GM19452 (cell line): ENCODE measurements at regions not wholly inside any gene's neighbourhood (a gene's known extent, or its start where the extent isn't known, plus 50 kb on each side); places are given as distances from the start of the nearest gene placed in this dataset.
"Not testable (repeated sequence)": the region's sequence is repeated elsewhere in the genome, so short reads cannot be mapped to it uniquely, and the experiment has no call there.

Experiments used
- ATAC-seq: cut with Tn5 transposase; IDR thresholded peaks from one replicate; pipeline ENCODE4 v1.9.1; 2021; ENCODE audit not compliant: unreplicated experiment

DNA sequence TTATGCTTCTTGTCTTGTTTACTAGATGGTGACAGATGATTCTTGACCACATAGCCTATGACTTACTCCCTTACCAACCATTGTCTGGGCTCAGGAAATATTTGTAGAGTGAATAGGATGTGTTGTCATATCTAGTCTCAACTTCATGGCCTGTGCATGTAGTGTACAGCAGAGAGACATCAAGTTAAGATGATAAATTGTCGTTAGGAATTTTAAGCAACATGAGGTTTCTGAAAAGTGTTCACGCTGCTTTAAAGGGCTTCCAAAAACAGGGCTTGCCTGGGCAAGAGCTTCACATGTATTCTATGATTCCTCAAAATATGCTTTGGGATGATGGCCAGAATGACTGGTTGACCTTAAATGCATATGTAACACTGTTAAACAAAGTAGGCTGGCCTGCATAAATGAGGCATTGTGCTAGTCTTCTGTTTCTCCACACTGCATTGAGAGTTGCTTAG, 424.0 kb downstream of the RND3 start:
- no peak for ATAC-seq

DNA sequence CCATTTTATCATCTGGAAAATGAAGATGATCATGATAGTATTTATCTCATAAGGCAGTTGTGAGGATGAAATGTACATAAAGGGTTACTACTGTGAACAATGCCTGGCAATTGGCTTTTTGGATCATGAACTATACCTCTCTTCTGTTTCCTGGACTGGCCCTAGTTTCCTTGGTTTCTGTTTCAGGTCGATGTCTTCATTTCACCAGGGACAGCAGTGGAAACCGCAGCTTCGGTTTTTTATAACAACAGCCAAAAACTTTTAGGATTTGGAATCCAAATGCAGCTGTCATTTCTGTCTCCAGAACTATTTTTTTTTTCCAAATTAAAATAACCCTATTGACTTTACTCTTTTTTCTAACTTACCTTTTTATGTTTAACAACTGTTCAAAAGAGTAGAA, 425.1 kb downstream of the RND3 start:
- no peak for ATAC-seq

GRCh38 chr2:150060341-150060740, 427.1 kb downstream of the RND3 start:
- no peak for ATAC-seq

GRCh38 chr2:150059676-150060075, 427.8 kb downstream of the RND3 start:
- not testable (repeated sequence) for ATAC-seq

DNA sequence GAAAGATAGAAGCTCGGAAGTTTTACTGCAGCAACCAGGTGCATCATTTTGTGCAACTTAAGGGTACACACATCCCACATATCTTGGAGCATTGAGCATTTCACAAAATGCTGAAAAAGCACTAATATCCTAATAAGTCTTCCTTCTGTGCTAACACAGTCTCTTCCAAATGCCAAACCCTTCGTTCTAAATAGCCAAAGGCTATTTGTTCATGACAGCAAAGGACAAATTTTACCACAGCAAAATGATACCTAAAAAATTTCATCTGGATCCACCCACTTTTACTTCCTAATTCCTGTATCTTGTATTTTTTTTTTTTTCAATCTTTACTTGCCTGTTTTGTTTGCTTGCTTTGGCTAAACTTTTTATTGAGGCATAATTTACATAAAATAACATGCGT, 435.0 kb downstream of the RND3 start:
- ATAC-seq: no peak

DNA sequence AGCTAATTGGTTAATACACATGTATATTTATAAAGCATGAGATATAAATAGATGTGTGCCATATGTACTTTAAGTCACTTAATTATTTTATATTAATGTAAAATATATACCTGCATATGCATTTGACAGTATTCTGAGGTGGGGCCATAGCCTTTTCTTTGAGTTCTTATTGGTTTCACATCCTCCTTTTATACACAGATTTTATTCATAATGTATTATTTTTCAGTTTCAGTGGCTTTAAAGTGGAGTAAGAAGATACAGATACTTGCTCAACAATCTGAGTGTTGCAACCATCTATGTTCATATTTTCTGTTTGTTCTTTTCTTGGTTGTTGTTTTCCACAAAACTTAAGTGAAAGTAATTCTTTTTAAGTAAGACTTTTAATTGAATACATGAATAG, 436.5 kb downstream of the RND3 start:
- ATAC-seq: no peak

- ATAC-seq: no peak
Observed at GRCh38 chr2:150050036-150050435, 437.4 kb downstream of the RND3 start.

- no peak for ATAC-seq
Observed at GRCh38 chr2:150047620-150048222, 439.7 kb downstream of the RND3 start.

GRCh38 chr2:150046810-150047209, 440.7 kb downstream of the RND3 start:
- ATAC-seq: no peak

GRCh38 chr2:150046211-150046610, 441.3 kb downstream of the RND3 start:
- no peak for ATAC-seq

DNA sequence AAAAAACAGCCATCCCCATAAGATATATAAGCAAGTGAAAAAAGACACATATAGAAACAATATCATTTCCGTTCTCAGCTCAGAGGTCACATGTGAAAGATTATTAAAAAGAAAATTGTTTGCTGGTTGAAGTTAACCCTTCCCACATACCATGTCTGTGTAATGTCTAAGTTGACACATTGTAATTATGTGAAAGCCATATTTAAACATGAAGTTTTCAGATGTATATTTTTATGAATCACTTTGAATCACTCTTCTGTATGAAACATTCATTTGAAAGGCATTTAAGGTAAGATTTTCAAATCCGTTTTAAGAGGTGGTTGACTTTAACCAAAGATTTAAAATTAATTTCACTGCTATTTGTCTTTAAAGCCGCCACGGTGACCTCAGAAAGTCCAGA, 441.9 kb downstream of the RND3 start:
- no peak for ATAC-seq

GRCh38 chr2:150043172-150043500, 444.3 kb downstream of the RND3 start:
- no peak for ATAC-seq

DNA sequence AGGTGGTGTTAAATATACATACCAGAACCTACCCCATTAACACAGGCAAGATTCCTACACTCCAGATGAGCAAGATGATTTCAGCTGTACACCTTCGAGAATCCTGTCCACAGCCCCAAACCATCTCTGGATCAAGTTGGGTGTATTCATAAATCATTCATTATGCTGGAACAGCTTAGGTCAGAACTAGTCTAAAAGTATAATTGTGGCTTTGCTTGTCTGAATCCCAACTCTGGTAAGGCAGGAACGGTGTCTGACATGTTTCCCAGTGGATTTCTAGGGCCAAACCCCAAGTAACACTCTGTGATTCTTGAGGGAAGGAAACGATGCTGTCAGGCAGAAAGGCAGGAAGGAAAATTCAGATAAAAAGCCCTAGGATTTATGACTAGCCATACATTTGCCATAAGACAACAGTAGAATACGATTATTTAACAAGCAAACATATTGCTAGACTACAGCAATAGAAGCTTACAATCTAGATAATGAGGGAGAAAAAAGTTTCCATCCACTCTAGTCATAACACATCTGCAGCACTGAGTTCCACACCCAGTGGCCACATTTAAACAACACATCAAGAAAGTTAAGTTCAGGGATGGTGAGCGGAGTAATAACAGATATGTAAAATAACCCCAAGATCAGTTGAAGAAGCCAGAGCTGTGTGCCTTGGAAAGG, 444.8 kb downstream of the RND3 start:
- ATAC-seq: no peak

- ATAC-seq: no peak
Observed at GRCh38 chr2:150041722-150042425, 445.6 kb downstream of the RND3 start.

GRCh38 chr2:150036622-150037021, 449.0 kb upstream of the MMADHC start:
- ATAC-seq: no peak

- ATAC-seq: no peak
Observed at GRCh38 chr2:150034665-150035064, 447.1 kb upstream of the MMADHC start.

GRCh38 chr2:150030436-150031190, 443.0 kb upstream of the MMADHC start:
- no peak for ATAC-seq

GRCh38 chr2:150028322-150028721, 440.7 kb upstream of the MMADHC start:
- ATAC-seq: no peak

GRCh38 chr2:150027164-150027563, 439.6 kb upstream of the MMADHC start:
- no peak for ATAC-seq

- no peak for ATAC-seq
Observed at GRCh38 chr2:150023663-150024062, 436.1 kb upstream of the MMADHC start.

GRCh38 chr2:150023044-150023443, 435.5 kb upstream of the MMADHC start:
- no peak for ATAC-seq
